Subcutaneous abdominal adipose tissue (tissue), 5 donors: ENCODE measurements at regions not wholly inside any gene's neighbourhood (a gene's known extent, or its start where the extent isn't known, plus 50 kb on each side); places are given as distances from the start of the nearest gene placed in this dataset.

Experiments
- H3K27ac ChIP-seq: one replicate; pipeline ENCODE4 v1.7.0; 2013; ENCODE audit warnings: low read depth, mild to moderate bottlenecking, inconsistent platforms, low read length, moderate library complexity
- H3K27me3 ChIP-seq, 5 donors: one replicate each; pipeline ENCODE4 v1.7.0; 2013; ENCODE audit warnings: low read length in 5 of 5, inconsistent platforms in 1 of 5; ENCODE audit not compliant: control insufficient read depth in 5 of 5, insufficient read depth in 4 of 5
- H3K36me3 ChIP-seq, 5 donors: one replicate each; pipeline ENCODE4 v1.7.0; 2013; ENCODE audit warnings: low read length in 5 of 5; ENCODE audit not compliant: control insufficient read depth in 5 of 5, insufficient read depth in 5 of 5
- H3K4me1 ChIP-seq, 5 donors: one replicate each; pipeline ENCODE4 v1.7.0; 2013; ENCODE audit warnings: low read length in 5 of 5, mild to moderate bottlenecking in 3 of 5, moderate library complexity in 1 of 5; ENCODE audit not compliant: control insufficient read depth in 5 of 5, insufficient read depth in 5 of 5
- H3K4me3 ChIP-seq, 5 donors: one replicate each; pipeline ENCODE4 v1.7.0; 2013; ENCODE audit warnings: low read length in 5 of 5, low read depth in 1 of 5
- H3K9ac ChIP-seq, 5 donors: one replicate each; pipeline ENCODE4 v1.7.0; 2013; ENCODE audit warnings: low read length in 5 of 5, mild to moderate bottlenecking in 4 of 5, moderate library complexity in 3 of 5
- H3K9me3 ChIP-seq, 5 donors: one replicate each; pipeline ENCODE4 v1.7.0; 2013; ENCODE audit warnings: low read length in 5 of 5; ENCODE audit not compliant: control insufficient read depth in 5 of 5
- donor health status: healthy.
- donor health status: healthy.
- donor health status: healthy.
- donor health status: healthy.
- donor health status: healthy.

- Histone ChIP-seq H3K9me3 (no peaks in the 10 kb centered on the region), H3K9ac (no peak overlapping the region), H3K27ac (no peak overlapping the region), H3K4me3 (no peak overlapping the region), H3K36me3 (no peaks in the 10 kb centered on the region), H3K27me3 (no peaks in the 10 kb centered on the region), H3K4me1 (no peaks in the 10 kb centered on the region)
These were observed 63.2 kb upstream of the TCF4 start for GRCh38 chr18:55651236-55651635.

- no peak overlapping the region for H3K9ac ChIP-seq
- H3K27me3 ChIP-seq = no peaks in the 10 kb centered on the region
- no peaks in the 10 kb centered on the region for H3K9me3 ChIP-seq
- H3K36me3 ChIP-seq = no peaks in the 10 kb centered on the region
- H3K4me3 ChIP-seq = no peak overlapping the region
- no peaks in the 10 kb centered on the region for H3K4me1 ChIP-seq
- no peak overlapping the region for H3K27ac ChIP-seq
These were observed 62.4 kb upstream of the TCF4 start for GRCh38 chr18:55650363-55650870.

GRCh38 chr18:55647331-55647730 is 59.3 kb upstream of the TCF4 start:
- Histone ChIP-seq H3K4me3 (no peak overlapping the region), H3K9me3 (peaks cover 0 to 7% (median 4%) of the 10 kb centered on the region in 5 donors), H3K9ac (no peak overlapping the region), H3K4me1 (no peaks in the 10 kb centered on the region), H3K27ac (no peak overlapping the region), H3K36me3 (no peaks in the 10 kb centered on the region), H3K27me3 (no peaks in the 10 kb centered on the region)

- Histone ChIP-seq H3K9ac (no peak overlapping the region), H3K27ac (no peak overlapping the region), H3K9me3 (peaks cover 0 to 13% (median 5%) of the 10 kb centered on the region in 5 donors), H3K4me3 (no peak overlapping the region), H3K4me1 (no peaks in the 10 kb centered on the region), H3K27me3 (no peaks in the 10 kb centered on the region), H3K36me3 (no peaks in the 10 kb centered on the region)
These were observed 54.2 kb upstream of the TCF4 start for GRCh38 chr18:55642191-55642590.

GRCh38 chr18:55641486-55641885 is 53.5 kb upstream of the TCF4 start:
- H3K36me3 ChIP-seq = no peaks in the 10 kb centered on the region
- no peak overlapping the region for H3K27ac ChIP-seq
- no peaks in the 10 kb centered on the region for H3K27me3 ChIP-seq
- peaks cover 0 to 13% (median 5%) of the 10 kb centered on the region in 5 donors for H3K9me3 ChIP-seq
- H3K4me3 ChIP-seq = no peak overlapping the region
- no peaks in the 10 kb centered on the region for H3K4me1 ChIP-seq
- H3K9ac ChIP-seq = no peak overlapping the region
